IMR-90 (cell line): ENCODE measurements at regions not wholly inside any gene's neighbourhood (a gene's known extent, or its start where the extent isn't known, plus 50 kb on each side); places are given as distances from the start of the nearest gene placed in this dataset.
A peak's percentile ranks its signal among the peaks of the same experiment; 100 is the strongest.

Source experiments
- ATAC-seq: fragments of 200-7000 bp; cut with Tn5 transposase; 2 replicates; pipeline ENCODE4 v1.9.1; 2020; ENCODE audit warnings: low read depth, mild to moderate bottlenecking, moderate library complexity
- BruUV-seq: library from RNA; stranded (reverse); fragments of 400-500 nt; replicated peaks from 2 replicates; lab custom pipeline; 2021; lab: Mats Ljungman, UMichigan
- CTCF ChIA-PET: fragments of 300-600 bp; formaldehyde crosslinking; extraction: SDS; loops from one replicate; lab custom pipeline; 2021; ENCODE audit warnings: antibody characterized with exemption; lab: Yijun Ruan, JAX
- POLR2A ChIA-PET: fragments of 300-600 bp; sonication (Branson Sonifier 250); formaldehyde crosslinking; loops from one replicate; lab custom pipeline; 2022; ENCODE audit warnings: antibody characterized with exemption; ENCODE audit not compliant: unreplicated experiment; lab: Charles Lee
- DNase-seq: peaks from one replicate; pipeline ENCODE4 v3.0.0; 2013
- H2AFZ ChIP-seq: replicated peaks from 2 replicates; pipeline ENCODE3; 2013; ENCODE audit warnings: low read length, mild to moderate bottlenecking; ENCODE audit not compliant: poor library complexity
- H2AK5ac ChIP-seq: 2 replicates; pipeline ENCODE4 v1.6.1; 2013; ENCODE audit warnings: low read depth, low read length, inconsistent platforms
- H2AK9ac ChIP-seq: replicated peaks from 2 replicates; pipeline ENCODE3; 2013; ENCODE audit warnings: mild to moderate bottlenecking, low read depth, low read length, moderate library complexity; ENCODE audit not compliant: poor library complexity
- H2BK120ac ChIP-seq: 2 replicates; pipeline ENCODE4 v1.6.1; 2013; ENCODE audit warnings: low read depth, low read length, inconsistent platforms
- H2BK15ac ChIP-seq: 3 replicates; pipeline ENCODE4 v1.6.1; 2013; ENCODE audit warnings: low read depth, low read length, inconsistent platforms
- H2BK20ac ChIP-seq: 2 replicates; pipeline ENCODE4 v1.6.1; 2013; ENCODE audit warnings: low read depth, mild to moderate bottlenecking, inconsistent platforms, low read length, moderate library complexity
- H2BK5ac ChIP-seq: 2 replicates; pipeline ENCODE4 v1.6.1; 2013; ENCODE audit warnings: mild to moderate bottlenecking, low read depth, low read length, inconsistent platforms; ENCODE audit not compliant: poor library complexity, severe bottlenecking
- H3K14ac ChIP-seq: replicated peaks from 2 replicates; pipeline ENCODE4 v1.6.1; 2013; ENCODE audit warnings: low read depth, low read length, inconsistent platforms
- H3K18ac ChIP-seq: 2 replicates; pipeline ENCODE4 v1.6.1; 2013; ENCODE audit warnings: low read depth, low read length, control low read depth
- H3K23ac ChIP-seq: 2 replicates; pipeline ENCODE4 v1.6.1; 2013; ENCODE audit warnings: low read depth, low read length, inconsistent platforms
- H3K27ac ChIP-seq: 2 replicates; pipeline ENCODE4 v1.5.1; 2013; ENCODE audit warnings: mild to moderate bottlenecking, control low read depth, low read length; ENCODE audit not compliant: insufficient read depth
- H3K27me3 ChIP-seq: 2 replicates; pipeline ENCODE4 v1.6.1; 2013; ENCODE audit warnings: low read length; ENCODE audit not compliant: control insufficient read depth, insufficient read depth
- H3K36me3 ChIP-seq: 2 replicates; pipeline ENCODE4 v1.6.1; 2013; ENCODE audit warnings: low read length, mixed read lengths; ENCODE audit not compliant: control insufficient read depth, insufficient read depth
- H3K4ac ChIP-seq: 2 replicates; pipeline ENCODE4 v1.6.1; 2013; ENCODE audit warnings: low read depth, low read length, inconsistent platforms
- H3K4me1 ChIP-seq: 2 replicates; pipeline ENCODE4 v1.6.1; 2013; ENCODE audit warnings: low read length, mixed read lengths; ENCODE audit not compliant: control insufficient read depth, insufficient read depth
- H3K4me2 ChIP-seq: 2 replicates; pipeline ENCODE4 v1.6.1; 2013; ENCODE audit warnings: low read depth, mild to moderate bottlenecking, control low read depth, low read length, moderate library complexity
- H3K4me3 ChIP-seq: 2 replicates; pipeline ENCODE4 v1.5.1; 2013; ENCODE audit warnings: low read depth, mild to moderate bottlenecking, control low read depth, low read length, moderate library complexity; ENCODE audit not compliant: insufficient read depth
- H3K56ac ChIP-seq: 2 replicates; pipeline ENCODE4 v1.6.1; 2013; ENCODE audit warnings: low read length, inconsistent platforms; ENCODE audit not compliant: insufficient read depth; ENCODE audit errors: extremely low read depth
- H3K79me1 ChIP-seq, 2 experiments: 2 replicates each; pipeline ENCODE4 v1.6.1; 2013; ENCODE audit warnings: low read length in 2 of 2, inconsistent platforms in 1 of 2, low read depth in 1 of 2
- H3K9ac ChIP-seq: 2 replicates; pipeline ENCODE4 v1.6.1; 2013; ENCODE audit warnings: low read depth, low read length, control low read depth
- H3K9me1 ChIP-seq: 2 replicates; pipeline ENCODE4 v1.6.1; 2013; ENCODE audit warnings: low read length, inconsistent platforms; ENCODE audit not compliant: insufficient read depth
- H3K9me3 ChIP-seq: 2 replicates; pipeline ENCODE4 v1.6.1; 2013; ENCODE audit warnings: low read length; ENCODE audit not compliant: control insufficient read depth, insufficient read depth
- H4K20me1 ChIP-seq: 2 replicates; pipeline ENCODE4 v1.6.1; 2013; ENCODE audit warnings: low read length, inconsistent platforms; ENCODE audit not compliant: insufficient read depth
- H4K5ac ChIP-seq: 2 replicates; pipeline ENCODE4 v1.6.1; 2013; ENCODE audit warnings: mild to moderate bottlenecking, low read depth, low read length, control low read depth
- H4K8ac ChIP-seq, 2 experiments: 2 replicates each; pipeline ENCODE4 v1.6.1; 2013; ENCODE audit warnings: low read depth in 2 of 2, low read length in 2 of 2, control low read depth in 1 of 2, inconsistent platforms in 1 of 2
- H4K91ac ChIP-seq: 2 replicates; pipeline ENCODE4 v1.6.1; 2013; ENCODE audit warnings: low read depth, low read length, inconsistent platforms; ENCODE audit not compliant: insufficient read depth
- CEBPB ChIP-seq: IDR thresholded peaks from 2 replicates; pipeline ENCODE4 v1.6.1; 2012; ENCODE audit warnings: low read depth, low read length, improper control_type of control experiment
- CTCF ChIP-seq: conservative IDR thresholded peaks from 2 replicates; pipeline ENCODE4 v1.5.1; 2012; ENCODE audit warnings: mild to moderate bottlenecking, low read depth, low read length, improper control_type of control experiment
- ELK1 ChIP-seq: fragments of 150-350 bp; IDR thresholded peaks from 2 replicates; pipeline ENCODE4 v1.6.1; 2016; ENCODE audit warnings: low read depth, mild to moderate bottlenecking, low read length, moderate library complexity, borderline replicate concordance
- FOS ChIP-seq: fragments of 150-350 bp; IDR thresholded peaks from 2 replicates; pipeline ENCODE4 v1.6.1; 2016; ENCODE audit warnings: low read depth, low read length
- MAFK ChIP-seq: IDR thresholded peaks from 2 replicates; pipeline ENCODE4 v1.6.1; 2012; ENCODE audit warnings: low read depth, low read length, improper control_type of control experiment
- MAZ ChIP-seq: IDR thresholded peaks from 2 replicates; pipeline ENCODE4 v1.6.1; 2012; ENCODE audit warnings: low read depth, mild to moderate bottlenecking, low read length, improper control_type of control experiment, moderate library complexity, borderline replicate concordance
- MXI1 ChIP-seq: IDR thresholded peaks from 2 replicates; pipeline ENCODE4 v1.6.1; 2012; ENCODE audit warnings: low read depth, mild to moderate bottlenecking, low read length, moderate library complexity, borderline replicate concordance
- RCOR1 ChIP-seq: IDR thresholded peaks from 2 replicates; pipeline ENCODE4 v1.6.1; 2012; ENCODE audit warnings: mild to moderate bottlenecking, low read length, improper control_type of control experiment; ENCODE audit not compliant: insufficient replicate concordance
- USF2 ChIP-seq: fragments of 150-350 bp; IDR thresholded peaks from 2 replicates; pipeline ENCODE4 v1.6.1; 2017; ENCODE audit warnings: mild to moderate bottlenecking, antibody characterized with exemption, low read length, low read depth
- WGBS, 2 experiments: methylation state at CpG; one replicate each; pipeline versions ENCODE4 v1.1.5 to v1.1.7; 2013; ENCODE audit warnings: missing lambda C conversion rate in 2 of 2; ENCODE audit not compliant: insufficient read length in 1 of 2; ENCODE audit errors: extremely low coverage in 2 of 2; 5-methylcytosine and 5-hydroxymethylcytosine counted together
- dilution Hi-C: fragments of 300-500 bp; cut with HindIII; formaldehyde crosslinking; loops from one replicate; pipeline ENCODE4 v1.14.3; 2018; ENCODE audit warnings: low sequenced_read_pairs; ENCODE audit not compliant: unreplicated experiment
- in situ Hi-C: fragments of 300-500 bp; cut with MboI; formaldehyde crosslinking; loops from 3 replicates; pipeline ENCODE4 v1.14.3; 2019; ENCODE audit warnings: low sequenced_read_pairs, inconsistent platforms, mixed read lengths
- intact Hi-C: fragments of 100-400 bp; cut with micrococcal nuclease; formaldehyde crosslinking; loops from 2 replicates; pipeline ENCODE4 v1.10.0; 2022

- ChIA-PET POLR2A (no interaction called here), CTCF (no interaction called here)
Measured at GRCh38 chr4:33226783-33227182, 2506.6 kb downstream of the PCDH7 start.

More at GRCh38 chr4:33226783-33227182, 2506.6 kb downstream of the PCDH7 start:
- ATAC-seq = no peak
- Histone ChIP-seq H3K9me3 (peaks cover 2% of the 10 kb centered on the region; the same call in 1 of the 2 replicates), H3K27me3 (no peaks in the 10 kb centered on the region), H2AFZ (no peak overlapping the region), H3K9ac (no peak overlapping the region), H3K4me3 (no peak overlapping the region), H4K8ac (no peak overlapping the region), H3K79me1 (no peaks in the 10 kb centered on the region), H2BK15ac (no peak overlapping the region), H4K5ac (no peak overlapping the region), H2AK9ac (no peak overlapping the region), H4K20me1 (no peaks in the 10 kb centered on the region), H2BK5ac (no peak overlapping the region), H3K23ac (no peak overlapping the region), H3K27ac (no peak overlapping the region), H2BK20ac (no peak overlapping the region), H3K36me3 (no peaks in the 10 kb centered on the region), H3K4me1 (no peaks in the 10 kb centered on the region), H3K4ac (no peak overlapping the region), H2AK5ac (no peak overlapping the region), H3K18ac (no peak overlapping the region), H3K56ac (no peak overlapping the region), H3K14ac (no peak overlapping the region), H3K4me2 (no peak overlapping the region), H4K91ac (no peak overlapping the region), H3K9me1 (no peaks in the 10 kb centered on the region), H2BK120ac (no peak overlapping the region)
- DNase-seq = no peak
- WGBS, 2 experiments = no CpG with 5 or more reads among the region's 1 CpG
- in situ Hi-C loops (no loop called here), intact Hi-C loops (no loop called here), dilution Hi-C loops (no loop called here)
- BruUV-seq = no TSS peak
- no peak for TF ChIP-seq FOS
- no peak for TF ChIP-seq MXI1
- TF ChIP-seq MAZ = no peak
- no peak for TF ChIP-seq CEBPB
- TF ChIP-seq MAFK = peak; percentile 88
- TF ChIP-seq CTCF = no peak
- TF ChIP-seq ELK1 = no peak
- TF ChIP-seq RCOR1 = no peak
- TF ChIP-seq USF2 = no peak
